ENCODE measurements at regions not wholly inside any gene's neighbourhood (a gene's known extent, or its start where the extent isn't known, plus 50 kb on each side); places are given as distances from the start of the nearest gene placed in this dataset.

DNA sequence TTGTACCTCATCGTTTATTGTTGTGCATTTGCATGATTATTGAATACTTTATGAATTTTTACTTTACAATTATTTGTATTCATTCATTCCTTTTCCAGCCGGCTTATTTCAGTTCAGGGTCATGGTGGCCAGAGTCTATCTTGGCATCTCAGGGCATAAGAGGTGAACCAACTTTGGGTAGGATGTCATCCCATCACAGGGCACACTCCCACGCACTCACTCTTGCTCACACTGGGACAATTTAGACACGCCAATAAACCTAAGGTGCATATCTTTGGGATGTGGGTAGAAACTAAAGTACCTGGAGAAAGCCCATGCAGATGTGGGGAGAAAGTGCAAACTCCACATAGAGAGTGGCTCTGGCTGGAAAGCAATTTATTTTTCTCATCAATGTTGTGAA, 158.1 kb upstream of the MAST4 start:
- peaks cover 5% of the 10 kb centered on the region for H3K27me3 Mint-ChIP-seq (ENCODE audit: insufficient read depth, low read depth)

DNA sequence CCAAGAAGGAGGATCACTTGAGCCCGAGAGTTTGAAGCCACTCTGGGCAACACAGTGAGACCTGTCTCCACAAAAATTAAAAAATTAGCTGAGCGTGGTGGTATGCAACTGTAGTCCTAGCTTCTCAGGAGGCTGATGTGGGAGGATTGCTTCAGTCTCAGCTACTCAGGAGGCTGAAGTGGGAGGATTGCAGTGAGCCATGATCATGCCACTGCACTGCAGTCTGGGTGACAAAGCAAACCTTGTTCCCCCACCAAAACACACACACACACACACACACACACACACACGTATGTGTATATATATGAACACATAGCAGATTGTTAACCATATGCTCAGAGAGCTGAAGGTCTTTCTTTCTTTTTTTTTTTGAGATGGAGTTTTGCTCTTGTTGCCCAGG, 157.5 kb upstream of the MAST4 start:
- no peaks in the 10 kb centered on the region for H3K27me3 ChIP-seq
- H3K9me3 Mint-ChIP-seq: no peaks in the 10 kb centered on the region
- no peaks in the 10 kb centered on the region for H3K9me3 ChIP-seq (ENCODE audit: low read depth)
- H2AFZ ChIP-seq (replicated peaks): no peak overlapping the region
- H3K27ac ChIP-seq: no peak overlapping the region
- H3K27me3 Mint-ChIP-seq (ENCODE audit: insufficient read depth, low read depth): peaks cover 5% of the 10 kb centered on the region
- no peak overlapping the region for H3K27ac Mint-ChIP-seq
- H3K36me3 ChIP-seq: no peaks in the 10 kb centered on the region
- H3K79me2 ChIP-seq (ENCODE audit: low read depth): no peaks in the 10 kb centered on the region
- no peak overlapping the region for H3K4me2 ChIP-seq
- H3K4me1 ChIP-seq: no peaks in the 10 kb centered on the region
- H4K20me1 ChIP-seq (ENCODE audit: low read depth): no peaks in the 10 kb centered on the region
- H3K4me1 Mint-ChIP-seq: peaks cover 12% of the 10 kb centered on the region
- H3K9ac ChIP-seq: no peak overlapping the region
- H3F3A ChIP-seq (ENCODE audit: low read depth): no peaks in the 10 kb centered on the region
- no peak overlapping the region for H3K4me3 ChIP-seq
- no peak for DNase-seq (ENCODE audit: low spot score)
- TF ChIP-seq EZH2phosphoT487 (IDR thresholded peaks at IDR 0.05) (no peak), EZH2 (IDR thresholded peaks at IDR 0.05) (no peak)
- TF ChIP-seq, protein P1, sequence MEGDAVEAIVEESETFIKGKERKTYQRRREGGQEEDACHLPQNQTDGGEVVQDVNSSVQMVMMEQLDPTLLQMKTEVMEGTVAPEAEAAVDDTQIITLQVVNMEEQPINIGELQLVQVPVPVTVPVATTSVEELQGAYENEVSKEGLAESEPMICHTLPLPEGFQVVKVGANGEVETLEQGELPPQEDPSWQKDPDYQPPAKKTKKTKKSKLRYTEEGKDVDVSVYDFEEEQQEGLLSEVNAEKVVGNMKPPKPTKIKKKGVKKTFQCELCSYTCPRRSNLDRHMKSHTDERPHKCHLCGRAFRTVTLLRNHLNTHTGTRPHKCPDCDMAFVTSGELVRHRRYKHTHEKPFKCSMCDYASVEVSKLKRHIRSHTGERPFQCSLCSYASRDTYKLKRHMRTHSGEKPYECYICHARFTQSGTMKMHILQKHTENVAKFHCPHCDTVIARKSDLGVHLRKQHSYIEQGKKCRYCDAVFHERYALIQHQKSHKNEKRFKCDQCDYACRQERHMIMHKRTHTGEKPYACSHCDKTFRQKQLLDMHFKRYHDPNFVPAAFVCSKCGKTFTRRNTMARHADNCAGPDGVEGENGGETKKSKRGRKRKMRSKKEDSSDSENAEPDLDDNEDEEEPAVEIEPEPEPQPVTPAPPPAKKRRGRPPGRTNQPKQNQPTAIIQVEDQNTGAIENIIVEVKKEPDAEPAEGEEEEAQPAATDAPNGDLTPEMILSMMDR (IDR thresholded peaks at IDR 0.05): no peak
- H3K36me3 Mint-ChIP-seq: no peaks in the 10 kb centered on the region
- no peak overlapping the region for H3K4me3 Mint-ChIP-seq

More for the DNA sequence above, 158.1 kb upstream of the MAST4 start:
- Histone ChIP-seq H3K27me3 (no peaks in the 10 kb centered on the region), H2AFZ (replicated peaks) (no peak overlapping the region), H3K79me2 (ENCODE audit: low read depth) (no peaks in the 10 kb centered on the region), H3K9ac (no peak overlapping the region), H3K4me2 (no peak overlapping the region), H3F3A (ENCODE audit: low read depth) (no peaks in the 10 kb centered on the region), H3K4me3 (no peak overlapping the region), H3K36me3 (no peaks in the 10 kb centered on the region), H3K4me1 (no peaks in the 10 kb centered on the region), H3K9me3 (ENCODE audit: low read depth) (no peaks in the 10 kb centered on the region), H4K20me1 (ENCODE audit: low read depth) (no peaks in the 10 kb centered on the region), H3K27ac (no peak overlapping the region)
- H3K27ac Mint-ChIP-seq: no peak overlapping the region
- no peaks in the 10 kb centered on the region for H3K9me3 Mint-ChIP-seq
- no peak overlapping the region for H3K4me3 Mint-ChIP-seq
- no peak for DNase-seq (ENCODE audit: low spot score)
- no peak for TF ChIP-seq EZH2 (IDR thresholded peaks at IDR 0.05)
- TF ChIP-seq, protein P1 (IDR thresholded peaks at IDR 0.05): no peak
- no peak for TF ChIP-seq EZH2phosphoT487 (IDR thresholded peaks at IDR 0.05)
- H3K4me1 Mint-ChIP-seq: peaks cover 12% of the 10 kb centered on the region
- H3K36me3 Mint-ChIP-seq: no peaks in the 10 kb centered on the region

DNA sequence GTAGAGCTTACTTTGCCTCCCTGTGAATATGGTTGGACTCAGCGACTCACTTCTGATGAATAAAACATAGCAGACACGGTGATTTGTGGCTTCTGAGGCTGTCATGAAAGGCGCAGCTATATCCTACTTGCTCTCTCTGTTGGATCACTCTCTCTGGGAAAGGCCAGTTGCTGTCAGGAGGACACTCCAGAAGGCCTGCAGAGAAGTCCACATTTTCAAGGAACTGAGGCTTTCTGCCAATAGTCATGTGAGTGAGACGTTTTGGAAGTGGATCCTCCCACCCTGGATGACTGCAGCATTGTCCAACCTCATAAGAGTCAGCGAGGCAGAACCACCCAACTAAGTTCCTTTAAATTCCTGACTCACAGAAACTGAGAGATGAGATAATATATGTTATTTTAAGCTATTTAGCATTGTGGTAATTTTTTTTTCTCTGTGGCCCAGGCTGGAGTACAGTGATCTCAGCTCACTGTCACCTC, 156.0 kb upstream of the MAST4 start:
- no peak overlapping the region for H3K27ac ChIP-seq
- no peaks in the 10 kb centered on the region for H3K36me3 Mint-ChIP-seq
- H3K4me1 Mint-ChIP-seq: peaks cover 12% of the 10 kb centered on the region
- peaks cover 2% of the 10 kb centered on the region for H3K27me3 Mint-ChIP-seq (ENCODE audit: insufficient read depth, low read depth)
- H4K20me1 ChIP-seq (ENCODE audit: low read depth): no peaks in the 10 kb centered on the region
- no peaks in the 10 kb centered on the region for H3K9me3 ChIP-seq (ENCODE audit: low read depth)
- H3F3A ChIP-seq (ENCODE audit: low read depth): no peaks in the 10 kb centered on the region
- H3K79me2 ChIP-seq (ENCODE audit: low read depth): no peaks in the 10 kb centered on the region
- no peaks in the 10 kb centered on the region for H3K9me3 Mint-ChIP-seq
- no peaks in the 10 kb centered on the region for H3K4me1 ChIP-seq
- TF ChIP-seq, protein P1 (IDR thresholded peaks at IDR 0.05): no peak
- no peak for TF ChIP-seq EZH2phosphoT487 (IDR thresholded peaks at IDR 0.05)
- TF ChIP-seq EZH2 (IDR thresholded peaks at IDR 0.05): no peak
- no peak overlapping the region for H3K27ac Mint-ChIP-seq
- H3K36me3 ChIP-seq: no peaks in the 10 kb centered on the region
- H3K27me3 ChIP-seq: no peaks in the 10 kb centered on the region
- H2AFZ ChIP-seq (replicated peaks): peak overlapping the region; percentile 63
- DNase-seq (ENCODE audit: low spot score): no peak
- H3K9ac ChIP-seq: no peak overlapping the region
- no peak overlapping the region for H3K4me3 Mint-ChIP-seq
- no peak overlapping the region for H3K4me2 ChIP-seq
- H3K4me3 ChIP-seq: no peak overlapping the region

All from neural progenitor cell (in vitro differentiated cells).